Erythroblast (primary cell): ENCODE measurements at regions not wholly inside any gene's neighbourhood (a gene's known extent, or its start where the extent isn't known, plus 50 kb on each side); places are given as distances from the start of the nearest gene placed in this dataset.

Experiments
- GATA1 ChIP-seq: IDR thresholded peaks from 2 replicates; pipeline ENCODE4 v1.6.1; 2011; ENCODE audit warnings: low read depth, mild to moderate bottlenecking, control low read depth, low read length, moderate library complexity
- POLR2A ChIP-seq: IDR thresholded peaks from 2 replicates; pipeline ENCODE4 v1.6.1; 2011; ENCODE audit warnings: mild to moderate bottlenecking, low read length

DNA sequence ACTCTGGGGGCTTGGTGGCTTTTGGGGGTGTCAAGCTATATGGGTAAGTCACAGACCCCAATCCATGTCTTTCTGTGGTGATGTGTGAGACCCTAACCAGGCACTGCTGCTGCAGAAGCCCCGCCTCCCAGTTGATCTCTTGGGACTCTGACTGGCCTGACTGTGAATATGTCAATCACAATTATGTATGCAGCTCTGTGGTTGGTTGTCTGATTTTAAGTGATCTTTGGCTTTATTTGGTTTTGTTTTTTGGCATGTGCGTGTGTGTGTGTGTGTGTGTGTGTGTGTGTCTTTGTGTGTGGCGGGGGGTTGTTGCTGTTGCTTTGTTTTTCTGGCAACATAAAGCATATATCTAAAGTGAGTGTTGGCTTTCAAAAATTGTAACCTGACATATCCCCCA, 78.5 kb upstream of the GLS start:
- TF ChIP-seq GATA1 (no peak), POLR2A (no peak)
